AG10803 (cell line): ENCODE measurements at regions not wholly inside any gene's neighbourhood (a gene's known extent, or its start where the extent isn't known, plus 50 kb on each side); places are given as distances from the start of the nearest gene placed in this dataset.

Source experiments
- DNase-seq: peaks from one replicate; pipeline ENCODE4 v3.0.0; 2010; ENCODE audit warnings: low read depth
- H3K4me3 ChIP-seq: 2 replicates; pipeline ENCODE4 v1.5.1; 2011; ENCODE audit warnings: mild to moderate bottlenecking, low read length, control low read depth
- CTCF ChIP-seq: conservative IDR thresholded peaks from 2 replicates; pipeline ENCODE4 v1.5.1; 2011; ENCODE audit warnings: mild to moderate bottlenecking, low read length, control low read depth, inconsistent platforms

DNA sequence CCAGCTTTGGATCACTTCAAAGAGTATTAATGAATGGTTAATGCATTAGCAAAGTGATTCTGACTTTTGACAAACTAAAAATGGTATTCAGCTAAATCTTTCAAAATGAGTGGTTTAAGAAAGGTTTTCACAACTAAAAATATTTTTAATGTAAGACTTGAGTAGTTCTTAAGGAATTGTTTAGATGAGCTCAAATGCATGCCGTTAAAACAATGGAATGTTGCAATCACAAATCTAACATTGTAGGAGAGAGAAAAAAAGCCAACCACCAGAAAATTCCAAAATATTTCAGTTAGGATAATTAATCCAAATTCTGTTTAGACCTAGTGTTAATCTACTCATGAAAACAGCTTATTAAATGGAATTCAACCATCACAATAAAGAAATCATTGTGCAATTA lies 1044.8 kb upstream of the SLC10A2 start:
- no peak for TF ChIP-seq CTCF
- no peak for DNase-seq
- H3K4me3 ChIP-seq, result no peak overlapping the region

GRCh38 chr13:104106705-104107393 lies 1040.6 kb upstream of the SLC10A2 start:
- no peak overlapping the region for H3K4me3 ChIP-seq
- DNase-seq, result no peak
- TF ChIP-seq CTCF, result no peak

DNA sequence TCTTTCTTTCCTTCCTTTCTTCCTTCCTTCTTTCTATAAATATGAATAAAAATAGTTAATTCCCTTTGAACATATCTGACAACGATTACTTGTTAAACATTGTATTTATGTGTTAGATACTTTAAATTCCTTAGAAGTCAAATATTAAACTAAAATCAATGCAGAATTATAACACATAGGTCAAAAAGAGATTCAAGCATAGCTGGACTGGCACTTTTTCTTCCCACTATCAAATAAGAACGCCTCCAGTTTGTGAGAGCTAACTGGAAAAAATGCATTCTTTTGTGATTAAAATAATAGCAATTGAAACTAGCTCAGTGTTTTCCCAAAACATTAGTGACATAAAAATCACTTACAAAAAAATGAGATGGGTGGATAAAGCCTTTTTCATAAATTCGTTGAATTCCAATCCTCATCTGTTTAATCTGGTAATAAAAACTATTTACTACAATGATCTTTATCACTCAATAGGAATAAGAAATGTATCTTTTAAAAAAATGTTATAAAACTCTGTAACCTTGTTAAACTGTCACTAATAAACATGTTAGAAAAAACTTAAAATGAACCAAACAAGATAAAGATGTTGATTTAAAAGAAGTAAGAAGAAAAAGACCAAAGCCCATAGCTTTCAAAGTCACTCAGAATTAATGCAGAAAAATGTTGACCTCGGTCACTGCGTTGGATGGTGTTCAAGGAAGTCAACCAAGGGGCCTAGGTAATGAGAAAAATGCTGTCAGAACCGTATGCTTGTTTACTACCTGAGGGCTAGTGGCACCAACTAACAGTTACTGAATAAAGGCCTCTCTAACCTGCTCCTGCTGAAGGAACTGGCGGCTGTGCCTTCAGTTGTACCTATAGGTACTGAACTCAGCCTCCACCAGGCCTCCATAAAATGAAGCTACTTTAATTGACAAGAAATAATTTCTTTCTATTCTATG lies 1039.5 kb upstream of the SLC10A2 start:
- no peak overlapping the region for H3K4me3 ChIP-seq
- no peak for TF ChIP-seq CTCF
- no peak for DNase-seq

GRCh38 chr13:104099750-104100149 lies 1033.5 kb upstream of the SLC10A2 start:
- DNase-seq, result no peak
- H3K4me3 ChIP-seq, result no peak overlapping the region
- no peak for TF ChIP-seq CTCF

DNA sequence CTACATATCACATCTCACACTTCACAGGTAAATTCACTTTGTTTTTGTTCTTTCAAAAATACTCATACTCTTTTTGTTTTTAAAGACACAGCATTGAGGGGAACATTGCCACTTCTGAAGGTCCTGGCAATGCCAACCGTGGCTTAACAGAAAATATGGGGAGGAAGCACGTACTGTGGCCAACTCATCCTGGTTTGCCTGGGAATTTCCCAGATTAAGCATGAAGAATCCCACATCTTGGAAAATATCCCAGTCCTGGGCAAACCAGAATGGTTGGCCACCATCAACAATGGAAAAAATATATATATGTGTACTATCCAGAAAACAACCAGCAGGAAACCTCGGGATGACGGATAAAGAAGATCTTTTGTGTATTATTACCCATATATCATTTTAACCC lies 1032.2 kb upstream of the SLC10A2 start:
- no peak for TF ChIP-seq CTCF
- DNase-seq, result no peak
- H3K4me3 ChIP-seq, result no peak overlapping the region

DNA sequence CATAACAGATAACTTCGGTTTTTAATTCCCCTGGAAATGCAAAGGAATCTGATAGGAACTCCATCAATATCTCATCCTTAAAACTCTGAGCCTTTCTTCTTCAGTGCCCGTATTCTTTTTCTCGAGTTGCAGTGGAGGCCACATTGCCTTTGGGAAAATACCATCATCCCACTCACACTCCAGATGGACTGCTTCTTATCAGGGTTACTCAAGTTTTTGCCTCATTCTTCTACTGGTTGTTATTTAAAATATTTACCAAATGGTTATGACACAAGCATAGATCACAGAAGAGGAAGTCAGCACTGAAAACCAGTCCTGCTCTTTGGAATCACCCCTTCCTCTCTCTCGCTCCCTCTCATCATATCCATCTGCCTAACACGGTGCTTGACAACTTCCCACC lies 1020.5 kb upstream of the SLC10A2 start:
- DNase-seq, result no peak
- TF ChIP-seq CTCF, result no peak
- H3K4me3 ChIP-seq, result no peak overlapping the region

- H3K4me3 ChIP-seq, result no peak overlapping the region
- DNase-seq, result no peak
- no peak for TF ChIP-seq CTCF
Measured at GRCh38 chr13:104086210-104086609, 1020.0 kb upstream of the SLC10A2 start.
